ENCODE measurements at regions not wholly inside any gene's neighbourhood (a gene's known extent, or its start where the extent isn't known, plus 50 kb on each side); places are given as distances from the start of the nearest gene placed in this dataset.
"Not testable (repeated sequence)": the region's sequence is repeated elsewhere in the genome, so short reads cannot be mapped to it uniquely, and the experiment has no call there.

GRCh38 chr13:59364641-59365085 lies 799.1 kb downstream of the DIAPH3 start:
- H3K9me3 Mint-ChIP-seq, result no peaks in the 10 kb centered on the region
- no peak for DNase-seq (ENCODE audit: low spot score in 2 of 2)
- ATAC-seq, result no peak
- no peaks in the 10 kb centered on the region for H3K4me1 Mint-ChIP-seq
- no peaks in the 10 kb centered on the region for H3K36me3 Mint-ChIP-seq
- no peak overlapping the region for H3K27ac Mint-ChIP-seq
- no peak overlapping the region for H3K4me3 Mint-ChIP-seq

GRCh38 chr13:59367467-59367866 lies 796.3 kb downstream of the DIAPH3 start:
- no peak for DNase-seq (ENCODE audit: low spot score in 2 of 2)
- Mint-ChIP-seq H3K9me3 (no peaks in the 10 kb centered on the region), H3K4me1 (no peaks in the 10 kb centered on the region), H3K27ac (no peak overlapping the region), H3K4me3 (no peak overlapping the region), H3K36me3 (no peaks in the 10 kb centered on the region)
- no peak for ATAC-seq

GRCh38 chr13:59367904-59368303 lies 795.8 kb downstream of the DIAPH3 start:
- DNase-seq (ENCODE audit: low spot score in 2 of 2) (no peak), ATAC-seq (no peak)
- H3K4me3 Mint-ChIP-seq, result no peak overlapping the region
- H3K4me1 Mint-ChIP-seq, result no peaks in the 10 kb centered on the region
- H3K36me3 Mint-ChIP-seq, result no peaks in the 10 kb centered on the region
- no peaks in the 10 kb centered on the region for H3K9me3 Mint-ChIP-seq
- no peak overlapping the region for H3K27ac Mint-ChIP-seq

- no peak overlapping the region for H3K27ac Mint-ChIP-seq
- H3K4me1 Mint-ChIP-seq, result no peaks in the 10 kb centered on the region
- ATAC-seq (no peak), DNase-seq (ENCODE audit: low spot score in 2 of 2) (no peak)
- H3K36me3 Mint-ChIP-seq, result no peaks in the 10 kb centered on the region
- H3K9me3 Mint-ChIP-seq, result no peaks in the 10 kb centered on the region
- no peak overlapping the region for H3K4me3 Mint-ChIP-seq
These were observed 795.0 kb downstream of the DIAPH3 start for GRCh38 chr13:59368693-59369092.

GRCh38 chr13:59371229-59371628 lies 792.5 kb downstream of the DIAPH3 start:
- Mint-ChIP-seq H3K4me3 (no peak overlapping the region), H3K4me1 (no peaks in the 10 kb centered on the region), H3K36me3 (no peaks in the 10 kb centered on the region), H3K27ac (no peak overlapping the region), H3K9me3 (no peaks in the 10 kb centered on the region)
- DNase-seq (ENCODE audit: low spot score in 2 of 2) (no peak), ATAC-seq (peak; percentile 37)

- ATAC-seq, result no peak
- H3K27ac Mint-ChIP-seq, result no peak overlapping the region
These were observed 790.4 kb downstream of the DIAPH3 start for GRCh38 chr13:59373341-59373740.

GRCh38 chr13:59374691-59375090 lies 789.0 kb downstream of the DIAPH3 start:
- DNase-seq (ENCODE audit: low spot score in 2 of 2), result no peak
- ATAC-seq, result no peak
- Mint-ChIP-seq H3K36me3 (no peaks in the 10 kb centered on the region), H3K4me3 (no peak overlapping the region), H3K27ac (no peak overlapping the region), H3K4me1 (no peaks in the 10 kb centered on the region), H3K9me3 (peaks cover 3% of the 10 kb centered on the region)

More at GRCh38 chr13:59373341-59373740, 790.4 kb downstream of the DIAPH3 start:
- no peak for DNase-seq (ENCODE audit: low spot score in 2 of 2)
- no peaks in the 10 kb centered on the region for H3K4me1 Mint-ChIP-seq
- H3K4me3 Mint-ChIP-seq, result no peak overlapping the region
- H3K36me3 Mint-ChIP-seq, result no peaks in the 10 kb centered on the region
- H3K9me3 Mint-ChIP-seq, result peaks cover 2% of the 10 kb centered on the region

- DNase-seq (ENCODE audit: low spot score in 2 of 2), result no peak
- no peaks in the 10 kb centered on the region for H3K4me1 Mint-ChIP-seq
- no peaks in the 10 kb centered on the region for H3K36me3 Mint-ChIP-seq
- no peak overlapping the region for H3K27ac Mint-ChIP-seq
- H3K4me3 Mint-ChIP-seq, result no peak overlapping the region
- peaks cover 2% of the 10 kb centered on the region for H3K9me3 Mint-ChIP-seq
- no peak for ATAC-seq
These were observed 779.6 kb downstream of the DIAPH3 start for GRCh38 chr13:59384154-59384553.

GRCh38 chr13:59391696-59392095 lies 772.0 kb downstream of the DIAPH3 start:
- ATAC-seq (peak; percentile 91), DNase-seq (ENCODE audit: low spot score in 2 of 2) (peak; percentile 38 to 56)
- H3K4me3 Mint-ChIP-seq, result no peak overlapping the region
- no peaks in the 10 kb centered on the region for H3K4me1 Mint-ChIP-seq
- no peak overlapping the region for H3K27ac Mint-ChIP-seq
- no peaks in the 10 kb centered on the region for H3K9me3 Mint-ChIP-seq
- no peaks in the 10 kb centered on the region for H3K36me3 Mint-ChIP-seq

GRCh38 chr13:59392328-59392727 lies 771.4 kb downstream of the DIAPH3 start:
- Mint-ChIP-seq H3K36me3 (no peaks in the 10 kb centered on the region), H3K4me3 (no peak overlapping the region), H3K27ac (no peak overlapping the region), H3K9me3 (no peaks in the 10 kb centered on the region), H3K4me1 (no peaks in the 10 kb centered on the region)
- no peak for DNase-seq (ENCODE audit: low spot score in 2 of 2)
- no peak for ATAC-seq

GRCh38 chr13:59394496-59394895 lies 769.2 kb downstream of the DIAPH3 start:
- ATAC-seq (no peak), DNase-seq (ENCODE audit: low spot score in 2 of 2) (no peak)
- H3K27ac Mint-ChIP-seq, result no peak overlapping the region
- H3K36me3 Mint-ChIP-seq, result no peaks in the 10 kb centered on the region
- H3K4me1 Mint-ChIP-seq, result no peaks in the 10 kb centered on the region
- no peak overlapping the region for H3K4me3 Mint-ChIP-seq
- H3K9me3 Mint-ChIP-seq, result no peaks in the 10 kb centered on the region

GRCh38 chr13:59398127-59398526 lies 765.6 kb downstream of the DIAPH3 start:
- Mint-ChIP-seq H3K4me3 (no peak overlapping the region), H3K36me3 (no peaks in the 10 kb centered on the region), H3K9me3 (no peaks in the 10 kb centered on the region), H3K4me1 (no peaks in the 10 kb centered on the region), H3K27ac (no peak overlapping the region)
- ATAC-seq (no peak), DNase-seq (ENCODE audit: low spot score in 2 of 2) (no peak)

GRCh38 chr13:59398661-59399060 lies 765.1 kb downstream of the DIAPH3 start:
- ATAC-seq, result no peak
- H3K9me3 Mint-ChIP-seq, result no peaks in the 10 kb centered on the region
- H3K4me1 Mint-ChIP-seq, result no peaks in the 10 kb centered on the region
- no peak overlapping the region for H3K4me3 Mint-ChIP-seq
- no peak overlapping the region for H3K27ac Mint-ChIP-seq
- H3K36me3 Mint-ChIP-seq, result no peaks in the 10 kb centered on the region
- DNase-seq (ENCODE audit: low spot score in 2 of 2), result no peak

GRCh38 chr13:59399513-59399912 lies 764.2 kb downstream of the DIAPH3 start:
- ATAC-seq (no peak), DNase-seq (ENCODE audit: low spot score in 2 of 2) (no peak)
- Mint-ChIP-seq H3K9me3 (no peaks in the 10 kb centered on the region), H3K27ac (no peak overlapping the region), H3K4me3 (no peak overlapping the region), H3K4me1 (no peaks in the 10 kb centered on the region), H3K36me3 (no peaks in the 10 kb centered on the region)

- no peaks in the 10 kb centered on the region for H3K36me3 Mint-ChIP-seq
These were observed 759.4 kb downstream of the DIAPH3 start for GRCh38 chr13:59404331-59404730.

GRCh38 chr13:59407251-59407650 lies 756.5 kb downstream of the DIAPH3 start:
- not testable (repeated sequence) for H3K9me3 Mint-ChIP-seq; H3K36me3 Mint-ChIP-seq; H3K27ac Mint-ChIP-seq; DNase-seq (ENCODE audit: low spot score in 2 of 2); H3K4me3 Mint-ChIP-seq; ATAC-seq
- peaks cover 21% of the 10 kb centered on the region for H3K4me1 Mint-ChIP-seq

More at GRCh38 chr13:59404331-59404730, 759.4 kb downstream of the DIAPH3 start:
- no peak for DNase-seq (ENCODE audit: low spot score in 2 of 2)
- Mint-ChIP-seq H3K9me3 (peaks cover 7% of the 10 kb centered on the region), H3K4me1 (peaks cover 17% of the 10 kb centered on the region), H3K27ac (no peak overlapping the region), H3K4me3 (no peak overlapping the region)
- no peak for ATAC-seq

- no peak for ATAC-seq
- Mint-ChIP-seq H3K27ac (no peak overlapping the region), H3K9me3 (peaks cover 9% of the 10 kb centered on the region), H3K4me3 (no peak overlapping the region), H3K36me3 (no peaks in the 10 kb centered on the region), H3K4me1 (peaks cover 21% of the 10 kb centered on the region)
- DNase-seq (ENCODE audit: low spot score in 2 of 2), result no peak
These were observed 755.0 kb downstream of the DIAPH3 start for GRCh38 chr13:59408738-59409137.
